Stimulated activated CD8-positive, alpha-beta memory T cell treated with anti-CD3 and anti-CD28 coated beads, Interleukin-4, amount 100 ng/mL, for 48 hours (primary cell): ENCODE measurements at regions not wholly inside any gene's neighbourhood (a gene's known extent, or its start where the extent isn't known, plus 50 kb on each side); places are given as distances from the start of the nearest gene placed in this dataset.
"Not testable (repeated sequence)": the region's sequence is repeated elsewhere in the genome, so short reads cannot be mapped to it uniquely, and the experiment has no call there.

Experiments used
- DNase-seq: peaks from one replicate; pipeline ENCODE4 v3.0.0-alpha.2; 2020

DNA sequence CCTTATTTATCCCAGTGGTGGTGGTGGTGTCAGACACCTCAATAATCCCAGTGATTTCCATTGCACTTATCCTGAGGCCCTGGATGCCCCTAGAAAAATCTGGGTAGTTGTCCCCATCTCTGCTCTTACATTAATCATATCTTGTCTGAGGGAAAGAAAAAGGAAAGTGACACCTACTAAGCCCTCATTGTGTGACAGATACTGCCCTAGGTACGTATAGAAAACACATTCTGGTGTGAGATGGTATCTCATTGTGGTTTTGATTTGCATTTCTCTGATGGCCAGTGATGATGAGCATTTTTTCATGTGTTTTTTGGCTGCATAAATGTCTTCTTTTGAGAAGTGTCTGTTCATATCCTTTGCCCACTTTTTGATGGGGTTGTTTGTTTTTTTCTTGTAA, 162.6 kb upstream of the JADE1 start:
- DNase-seq = not testable (repeated sequence)

GRCh38 chr4:128644693-128645654, 164.5 kb upstream of the JADE1 start:
- DNase-seq = not testable (repeated sequence)

DNA sequence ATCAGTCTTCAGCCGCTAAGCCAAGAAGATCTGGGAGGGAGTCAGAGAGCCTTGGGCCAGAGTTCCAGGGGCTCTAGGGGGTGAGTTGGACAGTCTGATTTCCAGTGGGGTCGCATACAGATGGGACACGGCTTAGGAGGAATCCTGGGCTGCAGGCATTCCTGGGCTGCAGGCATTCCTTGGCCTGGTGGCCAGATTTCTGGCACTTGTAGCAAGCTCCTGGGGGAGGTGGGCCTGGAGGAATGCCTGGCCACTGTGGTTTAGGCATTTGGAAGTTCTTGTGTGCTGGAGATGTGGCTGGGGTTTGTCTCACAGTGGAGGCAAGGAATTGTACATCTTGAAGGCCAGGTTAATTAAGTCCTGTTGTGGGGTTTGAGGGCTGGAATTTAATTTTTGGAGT, 165.4 kb upstream of the JADE1 start:
- not testable (repeated sequence) for DNase-seq

- DNase-seq = not testable (repeated sequence)
Observed at GRCh38 chr4:128641566-128641965, 167.9 kb upstream of the JADE1 start.

DNA sequence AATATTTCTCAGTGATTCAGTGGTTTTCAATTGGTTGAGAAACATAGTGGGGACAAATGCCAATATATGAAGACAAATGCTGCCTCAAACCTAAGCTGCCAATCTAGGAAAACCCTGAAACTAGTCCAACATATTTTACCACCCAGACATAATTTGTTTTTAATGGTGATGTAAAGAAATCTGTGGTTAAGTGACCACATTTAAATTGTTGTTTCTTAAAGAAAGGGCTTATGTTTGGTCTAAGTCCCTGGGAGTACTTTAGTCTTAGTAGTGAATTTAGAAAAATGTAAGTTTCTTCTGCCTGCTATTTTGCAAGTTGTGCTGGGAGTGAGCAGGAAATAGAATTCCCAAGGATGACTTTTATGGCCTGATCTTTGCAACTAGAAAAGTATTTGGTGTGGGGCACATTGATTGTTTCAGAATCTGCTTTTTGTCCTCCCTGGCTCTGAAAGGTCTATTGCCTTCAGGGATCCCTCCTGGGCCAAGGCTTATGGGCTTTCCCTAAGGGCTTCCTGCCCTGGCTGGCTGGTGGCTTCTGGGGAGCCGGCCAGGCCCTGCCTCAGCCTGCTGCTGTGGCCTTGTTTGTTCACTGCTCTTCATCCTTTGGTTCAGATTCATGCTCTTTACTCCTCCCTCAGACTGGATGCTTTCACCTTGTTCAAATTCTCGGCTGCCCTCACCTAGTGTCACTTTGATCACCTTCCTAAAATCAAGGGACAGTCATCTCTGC, 169.8 kb upstream of the JADE1 start:
- DNase-seq = no peak

DNA sequence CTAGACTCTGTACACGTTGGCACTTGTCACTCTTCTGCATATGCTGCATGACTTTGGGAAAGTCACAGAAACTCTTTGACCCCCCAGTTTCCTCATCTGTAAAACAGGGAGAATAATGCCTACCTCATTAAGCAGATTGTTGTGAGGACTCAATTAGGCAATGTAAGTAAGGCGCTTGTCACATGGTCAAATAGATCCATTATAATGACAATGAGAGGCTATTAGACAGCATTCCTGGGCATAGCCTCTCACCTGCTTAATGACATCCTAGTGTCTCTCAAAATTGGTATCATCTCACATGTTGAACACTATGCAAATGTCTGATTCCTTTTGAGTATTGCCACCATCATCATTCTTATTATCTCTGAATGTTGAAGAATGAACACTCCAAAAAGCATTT, 172.6 kb upstream of the JADE1 start:
- DNase-seq = no peak

DNA sequence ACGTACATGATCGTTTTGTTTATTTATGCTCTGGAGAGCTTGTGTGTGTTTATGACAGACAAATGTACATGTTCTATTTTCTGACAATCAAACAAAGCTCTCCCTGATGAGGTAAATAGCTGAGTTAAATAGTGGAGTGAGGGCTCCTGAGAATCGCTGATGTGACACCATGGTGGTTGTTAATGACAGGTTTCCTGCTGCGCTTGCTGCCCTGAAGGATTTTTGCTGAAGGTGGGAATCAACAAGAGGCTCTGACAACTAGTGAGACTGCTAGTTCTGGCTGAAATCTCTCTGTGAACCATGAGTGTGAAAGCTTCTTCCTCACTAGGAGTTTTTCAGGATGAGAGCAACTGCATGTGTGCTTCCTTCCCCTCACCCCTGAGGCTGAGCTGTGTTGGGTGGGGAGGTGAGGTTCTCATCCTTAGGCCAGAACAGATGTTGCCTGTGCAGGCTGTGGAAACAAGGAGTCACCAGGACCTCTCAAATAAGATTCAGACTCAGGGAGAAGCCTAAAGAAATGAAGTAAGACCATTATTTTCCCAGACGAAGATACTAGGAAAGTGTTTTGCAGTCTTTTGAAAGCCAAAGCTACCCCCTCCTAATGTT, 173.4 kb upstream of the JADE1 start:
- DNase-seq = no peak

DNA sequence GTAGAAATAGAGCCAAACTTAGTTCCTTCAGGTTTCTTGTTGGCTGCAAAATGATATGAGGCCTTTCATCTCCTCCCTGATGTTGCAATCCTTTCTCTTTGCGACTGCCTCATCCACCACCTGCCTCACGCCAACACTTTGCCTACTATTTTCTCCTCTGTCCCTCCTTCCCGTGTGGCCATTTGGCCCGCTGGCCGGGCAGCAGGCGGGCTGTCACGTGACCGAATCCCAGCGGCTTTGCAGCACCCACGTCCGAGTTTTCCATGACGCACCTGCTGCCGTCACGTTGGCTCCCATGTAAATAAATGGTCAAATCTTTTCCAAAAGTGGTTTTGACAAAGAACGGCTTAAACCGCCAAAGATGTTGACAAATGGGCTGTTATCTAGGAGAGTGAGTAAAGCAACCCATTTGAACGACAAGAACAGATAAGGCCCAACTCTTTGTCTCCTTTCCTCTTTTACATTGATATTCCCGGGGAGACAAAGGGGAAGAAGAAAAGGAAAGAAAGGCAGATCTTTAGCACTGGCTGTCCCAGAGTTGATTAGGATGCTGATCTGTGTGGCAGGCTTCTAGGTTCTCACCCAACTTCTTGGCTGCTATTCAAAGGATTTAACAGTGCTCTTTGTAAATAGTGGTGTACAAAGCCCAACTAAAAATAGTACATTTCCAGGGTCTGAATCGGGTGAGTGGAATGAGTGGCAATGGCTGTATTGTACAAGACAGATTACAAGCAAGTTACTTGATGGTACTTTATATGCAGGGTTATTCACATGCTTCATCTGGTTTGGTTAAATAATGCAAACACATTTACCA, 174.2 kb upstream of the JADE1 start:
- DNase-seq = no peak

GRCh38 chr4:128633067-128633466, 176.4 kb upstream of the JADE1 start:
- DNase-seq = no peak

DNA sequence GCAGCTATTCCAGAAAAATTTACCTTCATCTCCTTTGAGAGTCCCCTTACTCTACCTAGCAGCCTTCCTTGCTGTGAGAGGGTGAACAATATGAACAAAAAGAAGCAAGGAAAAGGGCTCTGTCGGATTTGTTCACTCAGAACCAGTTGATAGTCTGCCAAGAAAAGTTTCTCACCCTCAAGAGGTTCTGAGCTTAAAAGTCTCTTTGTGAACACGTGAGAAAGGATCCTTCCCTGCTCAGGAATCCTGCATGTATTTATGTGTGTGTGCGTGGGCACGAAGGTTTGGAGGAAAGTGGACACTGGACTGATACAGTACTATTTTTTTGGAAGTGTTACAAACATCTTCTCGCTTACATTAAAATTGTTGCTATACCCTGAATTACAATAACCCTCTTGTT, 178.6 kb upstream of the JADE1 start:
- no peak for DNase-seq

DNA sequence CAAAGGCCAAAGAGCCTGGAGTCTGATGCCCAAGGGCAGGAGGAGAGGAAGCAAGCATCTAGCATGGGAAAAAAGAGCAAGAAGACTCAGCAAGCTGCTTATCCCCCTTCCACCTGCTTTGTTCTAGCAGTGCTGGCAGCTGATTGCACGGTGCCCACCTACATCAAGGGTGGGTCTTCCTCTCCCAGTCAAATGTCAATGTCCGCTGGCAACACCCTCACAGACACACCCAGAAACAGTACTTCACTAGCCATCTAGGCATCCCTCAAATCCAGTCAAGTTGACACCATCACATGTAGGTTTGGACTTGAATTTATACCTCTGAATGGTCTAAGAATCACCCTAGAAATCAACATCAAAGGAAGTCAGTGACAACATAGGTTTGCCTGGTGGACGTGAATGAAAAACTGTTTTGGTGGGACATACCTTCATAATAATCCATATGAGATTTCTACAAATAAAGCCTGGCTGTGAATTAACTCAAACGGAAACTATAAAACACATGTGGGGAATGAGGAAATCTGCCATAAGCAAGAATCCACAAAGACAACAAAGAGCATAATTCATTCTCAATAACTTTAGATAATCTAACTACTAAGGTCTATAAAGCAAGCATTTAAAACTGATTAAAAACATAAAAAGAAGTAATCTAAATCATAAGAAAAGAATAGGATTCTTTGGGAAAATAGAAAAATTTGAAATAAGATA, 185.8 kb upstream of the JADE1 start:
- no peak for DNase-seq

- not testable (repeated sequence) for DNase-seq
Observed at GRCh38 chr4:128620279-128620965, 189.1 kb upstream of the JADE1 start.

GRCh38 chr4:128615197-128615596, 194.3 kb upstream of the JADE1 start:
- DNase-seq = no peak

DNA sequence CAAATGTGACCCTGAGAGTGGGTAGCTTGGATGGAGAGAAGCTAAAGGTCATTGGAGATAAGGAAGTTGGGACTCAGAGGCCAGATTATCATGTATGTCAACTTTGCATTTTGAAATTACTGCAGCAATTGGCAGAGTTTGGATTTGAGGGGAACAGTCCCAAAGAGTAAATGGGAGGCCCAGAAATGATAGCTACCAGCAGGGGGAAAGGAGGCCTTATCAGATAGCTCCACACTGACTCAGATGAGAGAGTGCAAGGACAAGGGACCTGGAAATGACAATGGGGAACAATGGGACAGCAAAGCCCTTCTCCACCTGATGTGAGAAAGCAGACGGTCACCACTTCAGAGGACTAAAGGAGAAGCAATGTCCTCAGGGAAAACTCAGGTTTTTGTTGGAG, 201.5 kb upstream of the JADE1 start:
- no peak for DNase-seq

GRCh38 chr4:128606173-128606572, 203.3 kb upstream of the JADE1 start:
- no peak for DNase-seq

DNA sequence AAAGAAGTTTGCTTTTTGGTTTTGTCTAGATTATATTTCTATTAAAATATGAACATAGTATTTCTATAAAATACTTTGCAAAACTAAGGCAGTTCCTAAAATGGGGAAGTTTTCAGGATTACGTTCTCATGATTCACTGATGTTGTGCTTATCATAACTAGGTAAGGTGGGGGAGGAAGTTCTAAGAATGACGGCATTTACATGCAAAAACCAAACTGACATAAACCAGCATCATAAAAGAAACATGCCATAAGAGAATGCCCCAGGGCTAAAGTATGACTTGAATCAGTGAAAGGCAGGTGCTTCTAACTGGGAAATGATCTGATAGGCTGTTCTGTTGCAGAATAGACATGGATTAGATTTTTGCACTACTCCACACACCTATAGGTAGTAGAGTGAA, 204.7 kb upstream of the JADE1 start:
- DNase-seq = no peak

GRCh38 chr4:128604204-128604603, 205.3 kb upstream of the JADE1 start:
- DNase-seq = no peak

DNA sequence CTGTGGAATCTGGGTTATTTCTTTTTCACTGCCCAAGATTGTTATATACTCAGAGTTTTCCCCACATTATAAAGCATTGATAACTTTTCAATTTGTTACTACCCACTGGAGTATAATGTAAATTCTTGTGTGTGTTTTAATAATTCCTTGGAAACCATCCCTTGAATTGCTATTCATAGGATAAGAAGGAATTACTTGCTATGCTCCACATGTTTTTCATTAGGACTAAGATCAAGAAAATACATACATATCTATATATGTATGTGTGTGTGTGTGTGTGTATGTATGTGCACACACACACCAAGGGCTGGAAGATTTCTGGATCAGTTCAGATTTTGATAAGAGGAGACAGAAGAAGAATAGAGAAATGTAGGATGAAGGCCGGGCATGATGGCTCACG, 206.4 kb upstream of the JADE1 start:
- no peak for DNase-seq

- no peak for DNase-seq
Observed at GRCh38 chr4:128601991-128602695, 207.4 kb upstream of the JADE1 start.

GRCh38 chr4:128600996-128601871, 208.3 kb upstream of the JADE1 start:
- DNase-seq = no peak
